Activated gamma-delta T cell treated with anti-CD3 and anti-CD28 coated beads, Interleukin-2, amount 50 U/mL, for 16 hours (primary cell): ENCODE measurements at regions not wholly inside any gene's neighbourhood (a gene's known extent, or its start where the extent isn't known, plus 50 kb on each side); places are given as distances from the start of the nearest gene placed in this dataset.
"Not testable (repeated sequence)": the region's sequence is repeated elsewhere in the genome, so short reads cannot be mapped to it uniquely, and the experiment has no call there.

Experiments
- DNase-seq: peaks from one replicate; pipeline ENCODE4 v3.0.0-alpha.2; 2020; ENCODE audit warnings: low read depth

- DNase-seq, result no peak
These were observed 72.2 kb upstream of the RBPJ start for GRCh38 chr4:26248647-26249046.

- DNase-seq, result no peak
These were observed 68.3 kb upstream of the RBPJ start for GRCh38 chr4:26252349-26253025.

- DNase-seq, result no peak
These were observed 66.8 kb upstream of the RBPJ start for GRCh38 chr4:26253968-26254367.

GRCh38 chr4:26255989-26256388 is 64.8 kb upstream of the RBPJ start:
- DNase-seq, result no peak

GRCh38 chr4:26257444-26257843 is 63.4 kb upstream of the RBPJ start:
- DNase-seq, result not testable (repeated sequence)

- no peak for DNase-seq
These were observed 63.0 kb upstream of the RBPJ start for GRCh38 chr4:26257850-26258249.

- DNase-seq, result no peak
These were observed 60.2 kb upstream of the RBPJ start for GRCh38 chr4:26260571-26260970.

- DNase-seq, result no peak
These were observed 59.4 kb upstream of the RBPJ start for GRCh38 chr4:26261405-26261804.

- no peak for DNase-seq
These were observed 57.6 kb upstream of the RBPJ start for GRCh38 chr4:26263165-26263564.

- DNase-seq, result no peak
These were observed 56.7 kb upstream of the RBPJ start for GRCh38 chr4:26264109-26264508.

GRCh38 chr4:26267087-26267486 is 53.7 kb upstream of the RBPJ start:
- DNase-seq, result no peak

- DNase-seq, result no peak
These were observed 52.6 kb upstream of the RBPJ start for GRCh38 chr4:26268246-26268645.

- DNase-seq, result no peak
These were observed 51.8 kb upstream of the RBPJ start for GRCh38 chr4:26269038-26269437.
